GM18858 (cell line): ENCODE measurements at regions not wholly inside any gene's neighbourhood (a gene's known extent, or its start where the extent isn't known, plus 50 kb on each side); places are given as distances from the start of the nearest gene placed in this dataset.

ENCODE experiments used
- ATAC-seq: cut with Tn5 transposase; IDR thresholded peaks from one replicate; pipeline ENCODE4 v1.9.1; 2021; ENCODE audit not compliant: unreplicated experiment

DNA sequence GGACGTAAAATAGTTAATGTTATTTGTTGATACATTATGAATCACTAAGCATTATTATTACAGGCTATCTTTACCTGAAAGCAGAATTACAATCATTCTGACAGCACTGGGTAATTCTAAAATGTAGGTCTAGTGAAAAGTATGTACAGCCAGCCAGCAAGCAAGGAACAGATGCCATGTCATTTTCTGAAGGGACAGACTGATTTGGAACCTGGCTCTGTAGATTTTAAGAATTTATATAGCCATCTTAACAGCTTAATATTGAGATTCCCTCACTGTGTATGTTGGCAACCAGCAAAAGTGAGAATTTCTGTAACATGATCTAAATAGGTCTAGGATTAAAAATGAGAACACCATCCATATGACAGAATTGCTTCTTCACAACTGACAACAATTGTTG is 359.4 kb downstream of the ZIC4 start:
- no peak for ATAC-seq

GRCh38 chr3:147038481-147038880 is 367.9 kb downstream of the ZIC4 start:
- ATAC-seq = no peak

GRCh38 chr3:147034359-147034758 is 372.0 kb downstream of the ZIC4 start:
- no peak for ATAC-seq

- ATAC-seq = no peak
These were observed 376.1 kb downstream of the ZIC4 start for GRCh38 chr3:147030274-147030673.

DNA sequence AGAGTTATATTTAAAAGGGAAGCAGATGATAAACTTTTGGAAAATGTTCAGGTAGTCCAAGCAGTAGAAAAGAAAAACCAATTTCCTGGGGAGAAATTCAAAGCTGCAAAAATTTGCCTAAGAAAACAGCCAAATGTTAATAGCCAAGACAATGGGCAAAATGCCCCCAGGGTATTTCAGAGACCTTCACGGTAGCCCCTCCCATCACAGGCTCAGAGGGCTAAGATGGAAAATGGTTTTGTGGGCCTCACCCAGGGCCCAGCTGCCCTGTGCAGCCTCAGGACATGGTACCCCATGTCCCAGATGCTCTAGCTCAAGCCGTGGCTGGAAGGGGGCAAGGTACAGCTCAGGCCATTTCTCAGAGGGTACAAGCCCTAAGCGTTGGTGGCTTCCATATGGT is 391.0 kb downstream of the ZIC4 start:
- no peak for ATAC-seq

GRCh38 chr3:147008886-147009285 is 397.5 kb downstream of the ZIC4 start:
- no peak for ATAC-seq

DNA sequence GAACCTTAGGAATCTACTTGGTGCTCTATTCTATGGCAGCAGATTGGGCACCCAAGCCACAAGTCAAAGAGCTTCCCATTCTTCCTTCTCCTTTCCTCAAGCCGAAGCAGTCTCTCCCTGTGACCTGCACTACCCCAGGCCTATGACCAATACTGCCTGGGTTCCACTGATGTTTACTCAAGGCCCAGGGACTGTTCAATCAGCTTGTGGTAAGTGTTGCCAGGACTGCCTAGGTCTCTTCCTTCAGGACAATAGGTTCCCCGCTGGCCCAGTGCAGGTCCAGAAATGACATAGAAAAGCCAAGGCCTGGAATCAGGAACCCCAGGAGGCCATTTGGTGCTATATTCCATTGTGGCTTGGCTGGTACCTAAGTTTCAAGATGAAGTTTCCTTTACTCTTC is 397.9 kb downstream of the ZIC4 start:
- no peak for ATAC-seq

GRCh38 chr3:147007736-147008245 is 398.6 kb downstream of the ZIC4 start:
- ATAC-seq = no peak

- ATAC-seq = no peak
These were observed 397.6 kb upstream of the PLSCR5 start for GRCh38 chr3:147002721-147003120.

DNA sequence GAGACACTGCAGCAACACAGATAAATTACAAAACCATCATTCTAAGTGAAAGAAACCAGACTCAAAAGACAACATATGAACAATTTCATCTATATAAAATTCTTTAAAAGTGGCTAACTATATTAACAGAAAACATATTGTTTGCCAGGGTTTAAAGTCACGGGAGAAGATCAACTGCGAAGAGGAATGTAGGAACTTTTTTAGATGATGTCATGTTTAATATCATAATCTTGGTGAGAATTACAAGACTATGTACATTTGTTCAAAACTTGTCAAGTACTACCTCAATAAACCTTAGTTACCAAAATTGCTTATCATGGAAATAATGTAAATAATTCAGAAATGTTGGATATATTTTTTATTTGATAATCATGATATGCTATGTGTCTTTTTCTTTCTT is 395.1 kb upstream of the PLSCR5 start:
- no peak for ATAC-seq

- no peak for ATAC-seq
These were observed 386.8 kb upstream of the PLSCR5 start for GRCh38 chr3:146991907-146992306.

GRCh38 chr3:146975476-146975875 is 370.3 kb upstream of the PLSCR5 start:
- ATAC-seq = no peak

DNA sequence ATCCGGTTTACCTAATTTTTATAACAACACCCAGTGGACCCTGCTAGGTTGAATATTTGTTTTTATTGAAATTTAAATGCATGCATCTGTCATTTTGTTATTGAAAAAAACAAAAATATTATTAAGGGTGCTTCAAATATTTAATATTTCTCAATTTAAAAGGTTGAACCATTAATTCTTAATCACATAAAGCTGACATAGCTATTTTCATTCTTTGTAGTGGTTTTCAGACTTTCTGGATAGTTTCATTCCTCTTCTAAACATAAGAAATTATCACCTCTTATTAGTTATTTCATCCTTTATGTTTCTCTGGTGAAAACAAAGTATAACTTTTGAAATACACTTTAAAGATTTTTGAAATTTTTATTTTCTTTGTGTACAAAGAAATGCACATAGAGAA is 369.9 kb upstream of the PLSCR5 start:
- no peak for ATAC-seq

DNA sequence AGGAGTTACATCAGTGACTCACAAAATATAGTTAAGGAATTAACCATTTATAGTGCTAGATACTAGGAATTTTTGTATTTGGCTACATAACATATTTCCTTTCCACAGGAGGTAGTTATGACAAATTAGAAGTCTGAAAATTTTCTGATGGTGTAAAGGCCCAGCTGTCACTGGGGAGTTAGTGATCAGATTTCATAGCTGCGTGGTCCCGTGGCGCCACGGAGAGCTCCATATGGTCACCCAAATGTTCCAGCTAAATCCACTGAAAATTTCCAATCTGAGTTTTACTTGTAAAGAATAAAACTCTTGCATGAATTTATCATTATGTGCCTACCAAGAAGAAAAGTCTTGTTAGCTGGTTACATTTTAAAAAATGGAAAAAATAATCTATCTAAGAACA is 368.9 kb upstream of the PLSCR5 start:
- ATAC-seq = no peak

GRCh38 chr3:146972726-146973125 is 367.6 kb upstream of the PLSCR5 start:
- ATAC-seq = no peak

DNA sequence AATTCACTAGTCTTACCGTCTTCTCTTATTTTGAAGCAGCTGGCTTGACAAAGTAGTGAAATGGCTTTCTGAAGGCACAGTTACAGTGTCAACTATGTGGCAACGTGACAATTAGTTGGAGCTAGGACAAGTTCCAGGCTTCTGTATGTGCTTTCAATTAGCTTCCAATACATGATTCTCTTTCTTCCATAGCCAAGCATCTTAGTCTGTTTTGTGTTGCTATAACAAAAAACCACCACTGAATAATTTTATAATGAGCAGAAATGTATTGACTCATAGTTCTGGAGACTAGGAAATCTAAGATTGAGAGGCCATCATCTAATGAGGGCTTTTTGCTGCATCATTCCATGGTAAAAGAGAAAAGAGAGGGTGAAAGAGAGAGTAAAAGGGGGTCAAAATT is 365.1 kb upstream of the PLSCR5 start:
- no peak for ATAC-seq

DNA sequence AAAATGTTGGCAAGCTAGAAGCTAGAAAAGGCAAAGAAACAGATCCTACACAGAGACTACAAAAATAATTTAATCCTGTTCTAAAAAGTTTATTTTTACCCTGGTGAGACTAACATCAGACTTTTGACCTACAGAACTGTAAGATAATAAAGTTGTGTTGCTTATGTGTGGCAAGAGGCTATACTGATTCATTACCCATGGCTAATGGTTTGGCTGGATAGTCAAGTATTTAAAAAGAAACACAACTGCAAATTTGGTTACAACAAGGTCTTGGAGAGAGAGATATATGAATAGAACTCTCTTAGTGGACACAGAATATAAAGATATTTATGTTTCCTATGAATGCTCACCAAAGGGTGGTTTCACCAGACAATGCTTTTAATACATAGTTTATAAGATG is 364.2 kb upstream of the PLSCR5 start:
- no peak for ATAC-seq

- no peak for ATAC-seq
These were observed 363.1 kb upstream of the PLSCR5 start for GRCh38 chr3:146968204-146968651.

GRCh38 chr3:146967783-146968182 is 362.6 kb upstream of the PLSCR5 start:
- no peak for ATAC-seq

DNA sequence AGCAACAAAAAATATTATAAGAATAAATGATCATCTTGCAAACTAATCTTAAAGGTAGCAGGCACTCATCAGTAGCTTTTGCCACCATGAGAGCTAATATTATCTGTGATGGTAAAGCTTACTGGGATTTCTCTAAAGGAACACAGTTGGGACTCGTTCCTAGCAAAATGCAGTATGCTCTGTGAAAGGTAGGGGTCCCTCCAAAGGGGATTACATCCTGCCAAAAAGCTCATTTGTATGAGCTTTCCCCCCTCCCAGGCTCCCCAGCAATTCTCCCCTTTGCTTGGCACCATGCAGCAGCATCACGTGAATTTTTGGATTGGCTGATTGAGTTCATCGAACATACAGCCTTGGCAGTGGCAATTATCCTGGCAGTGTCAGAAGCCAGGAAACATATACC is 361.0 kb upstream of the PLSCR5 start:
- ATAC-seq = no peak

GRCh38 chr3:146953511-146953981 is 348.4 kb upstream of the PLSCR5 start:
- no peak for ATAC-seq

DNA sequence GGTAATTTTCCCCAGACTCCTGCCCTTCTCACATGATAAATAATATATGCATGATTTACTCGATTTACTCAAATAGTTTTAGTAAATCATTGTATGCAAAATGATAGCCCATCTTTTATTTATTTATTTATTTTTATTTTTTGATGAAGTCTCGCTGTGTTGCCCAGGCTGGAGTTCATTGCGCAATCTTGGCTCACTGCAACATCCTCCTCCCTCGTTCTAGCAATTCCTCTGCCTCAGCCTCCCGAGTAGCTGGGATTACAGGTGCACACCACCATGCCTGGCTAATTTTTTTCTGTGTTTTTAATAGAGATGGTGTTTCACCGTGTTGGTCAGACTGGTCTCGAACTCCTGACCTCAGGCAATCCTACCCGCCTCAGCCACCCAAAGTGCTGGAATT is 343.8 kb upstream of the PLSCR5 start:
- ATAC-seq = no peak

GRCh38 chr3:146948186-146948585 is 343.0 kb upstream of the PLSCR5 start:
- no peak for ATAC-seq

DNA sequence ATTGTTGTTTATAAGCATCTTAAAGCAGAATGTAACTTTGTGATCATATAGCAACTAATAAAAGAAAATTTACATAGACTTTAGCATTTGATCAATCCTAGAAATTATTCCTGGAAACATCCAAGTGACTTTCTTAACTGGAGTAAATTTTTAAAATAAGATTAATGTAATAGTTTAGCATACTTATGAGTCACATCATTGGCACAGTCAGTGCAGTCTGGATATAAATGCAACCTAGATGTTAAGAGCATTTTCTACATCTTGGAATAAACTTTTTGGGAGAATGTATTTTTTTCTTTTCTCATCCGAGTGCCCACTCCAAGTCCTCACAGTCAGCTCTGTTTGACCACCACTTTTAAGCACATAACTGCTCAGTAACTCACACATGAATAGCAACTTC is 324.6 kb upstream of the PLSCR5 start:
- no peak for ATAC-seq
